Tibial nerve (tissue), 4 donors: ENCODE measurements at regions not wholly inside any gene's neighbourhood (a gene's known extent, or its start where the extent isn't known, plus 50 kb on each side); places are given as distances from the start of the nearest gene placed in this dataset.

Source experiments
- DNase-seq, 2 donors: peaks; one replicate each; pipeline ENCODE4 v3.0.0-alpha.2; 2019; ENCODE audit warnings: low spot score in 2 of 2
- H3K27ac ChIP-seq, 4 donors: fragments of 200-600 bp; sonication (generic) in 3 of 4; one replicate each; pipeline ENCODE4 v1.5.1; 2017 to 2019; ENCODE audit warnings: mild to moderate bottlenecking in 1 of 4
- H3K27me3 ChIP-seq, 2 donors: fragments of 200-600 bp; sonication (generic) in 1 of 2; one replicate each; pipeline versions ENCODE4 v1.5.1 to v1.6.0; 2017 to 2019
- H3K36me3 ChIP-seq, 3 donors: fragments of 200-600 bp; sonication (generic); one replicate each; pipeline ENCODE4 v1.5.1; 2018 to 2019
- H3K4me1 ChIP-seq, 4 donors: fragments of 200-600 bp; sonication (generic) in 3 of 4; one replicate each; pipeline ENCODE4 v1.5.1; 2017 to 2019
- H3K4me3 ChIP-seq, 4 donors: fragments of 200-600 bp; sonication (generic) in 3 of 4; one replicate each; pipeline ENCODE4 v1.5.1; 2017 to 2019; ENCODE audit warnings: mild to moderate bottlenecking in 1 of 4, moderate library complexity in 1 of 4
- H3K9me3 ChIP-seq, 4 donors: fragments of 200-600 bp; sonication (generic) in 3 of 4; one replicate each; pipeline ENCODE4 v1.5.1; 2017 to 2019
- CTCF ChIP-seq, 5 experiments: fragments of 200-600 bp in 3 of 5; fragments of 450-650 bp in 2 of 5; sonication (generic) in 3 of 5; IDR thresholded peaks; one replicate each; pipeline ENCODE4 v1.5.1; 2016 to 2019; ENCODE audit warnings: antibody characterized with exemption in 5 of 5, mild to moderate bottlenecking in 3 of 5, moderate library complexity in 2 of 5
- EP300 ChIP-seq, 2 donors: sonication (generic); formaldehyde crosslinking; IDR thresholded peaks; one replicate each; pipeline ENCODE4 v1.6.1; 2017; ENCODE audit warnings: antibody characterized with exemption in 2 of 2, mild to moderate bottlenecking in 1 of 2
- POLR2A ChIP-seq, 2 donors: fragments of 450-650 bp; IDR thresholded peaks; one replicate each; pipeline ENCODE4 v1.6.1; 2017; ENCODE audit warnings: antibody characterized with exemption in 2 of 2, mild to moderate bottlenecking in 2 of 2, moderate library complexity in 2 of 2
- WGBS, 2 donors: methylation state at CpG; one replicate each; pipeline ENCODE4 v1.1.5; 2018; 5-methylcytosine and 5-hydroxymethylcytosine counted together

- Histone ChIP-seq H3K27ac (no peak overlapping the region), H3K4me3 (no peak overlapping the region), H3K36me3 (no peaks in the 10 kb centered on the region), H3K27me3 (no peaks in the 10 kb centered on the region), H3K9me3 (no peaks in the 10 kb centered on the region), H3K4me1 (no peaks in the 10 kb centered on the region)
- TF ChIP-seq CTCF (IDR thresholded peaks at IDR 0.05) (no peak), POLR2A (IDR thresholded peaks at IDR 0.05) (no peak), EP300 (IDR thresholded peaks at IDR 0.05) (no peak)
- 78 to 81% methylated on average over 3 of the region's 3 CpGs for WGBS, 2 donors
- DNase-seq: no peak
These were observed 94.2 kb downstream of the SLC24A2 start for GRCh38 chr9:19694601-19695000.

GRCh38 chr9:19690128-19690527, 98.7 kb downstream of the SLC24A2 start:
- TF ChIP-seq POLR2A (IDR thresholded peaks at IDR 0.05) (no peak), CTCF (IDR thresholded peaks at IDR 0.05) (no peak), EP300 (IDR thresholded peaks at IDR 0.05) (no peak)
- DNase-seq: no peak
- H3K27ac ChIP-seq: no peak overlapping the region
- 74 to 76% methylated on average over 5 of the region's 5 CpGs for WGBS, 2 donors
- no peaks in the 10 kb centered on the region for H3K36me3 ChIP-seq
- no peaks in the 10 kb centered on the region for H3K4me1 ChIP-seq
- no peaks in the 10 kb centered on the region for H3K27me3 ChIP-seq
- H3K4me3 ChIP-seq: no peak overlapping the region
- peaks cover 0 to 10% (median 2%) of the 10 kb centered on the region in 4 donors for H3K9me3 ChIP-seq

GRCh38 chr9:19689328-19690101, 99.3 kb downstream of the SLC24A2 start:
- Histone ChIP-seq H3K27me3 (no peaks in the 10 kb centered on the region), H3K36me3 (no peaks in the 10 kb centered on the region), H3K9me3 (peaks cover 0 to 10% (median 2%) of the 10 kb centered on the region in 4 donors), H3K4me1 (no peaks in the 10 kb centered on the region), H3K4me3 (no peak overlapping the region), H3K27ac (no peak overlapping the region)
- DNase-seq: no peak
- 69 to 79% methylated on average over 4 of the region's 4 CpGs for WGBS, 2 donors
- TF ChIP-seq CTCF (IDR thresholded peaks at IDR 0.05) (no peak), EP300 (IDR thresholded peaks at IDR 0.05) (no peak), POLR2A (IDR thresholded peaks at IDR 0.05) (no peak)

- Histone ChIP-seq H3K4me1 (no peaks in the 10 kb centered on the region), H3K4me3 (no peak overlapping the region), H3K36me3 (no peaks in the 10 kb centered on the region), H3K27ac (no peak overlapping the region), H3K27me3 (no peaks in the 10 kb centered on the region), H3K9me3 (peaks cover 0 to 10% (median 2%) of the 10 kb centered on the region in 4 donors)
- WGBS, 2 donors: 36 to 37% methylated on average over 2 of the region's 2 CpGs
- TF ChIP-seq EP300 (IDR thresholded peaks at IDR 0.05): no peak
- TF ChIP-seq CTCF (IDR thresholded peaks at IDR 0.05): no peak
- TF ChIP-seq POLR2A (IDR thresholded peaks at IDR 0.05): no peak
- DNase-seq: no peak
These were observed 105.1 kb downstream of the SLC24A2 start for GRCh38 chr9:19683715-19684114.

GRCh38 chr9:19682397-19682796, 106.4 kb downstream of the SLC24A2 start:
- TF ChIP-seq POLR2A (IDR thresholded peaks at IDR 0.05) (no peak), CTCF (IDR thresholded peaks at IDR 0.05) (no peak), EP300 (IDR thresholded peaks at IDR 0.05) (no peak)
- 74 to 87% methylated on average over 2 of the region's 2 CpGs for WGBS, 2 donors
- DNase-seq: no peak
- Histone ChIP-seq H3K9me3 (peaks cover 0 to 10% (median 2%) of the 10 kb centered on the region in 4 donors), H3K27ac (no peak overlapping the region), H3K36me3 (no peaks in the 10 kb centered on the region), H3K27me3 (no peaks in the 10 kb centered on the region), H3K4me1 (no peaks in the 10 kb centered on the region), H3K4me3 (no peak overlapping the region)
